Esophagus muscularis mucosa (tissue), 4 donors: ENCODE measurements at regions not wholly inside any gene's neighbourhood (a gene's known extent, or its start where the extent isn't known, plus 50 kb on each side); places are given as distances from the start of the nearest gene placed in this dataset.

Experiments used
- DNase-seq: peaks from one replicate; pipeline ENCODE4 v3.0.0-alpha.2; 2017; ENCODE audit errors: extremely low spot score
- H3K27ac ChIP-seq, 4 donors: fragments of 200-600 bp; sonication (generic); replicated peaks in 1 of 4; 1 replicate in 3 of 4; 2 replicates in 1 of 4; pipeline ENCODE4 v1.5.1; 2016 to 2019; ENCODE audit warnings: mild to moderate bottlenecking in 1 of 4
- H3K27me3 ChIP-seq, 4 donors: fragments of 200-600 bp; sonication (generic); one replicate each; pipeline versions ENCODE4 v1.5.1 to v1.6.0; 2016 to 2019
- H3K36me3 ChIP-seq, 4 donors: fragments of 200-600 bp; sonication (generic); one replicate each; pipeline ENCODE4 v1.5.1; 2016 to 2019
- H3K4me1 ChIP-seq, 4 donors: fragments of 200-600 bp; sonication (generic); one replicate each; pipeline ENCODE4 v1.5.1; 2016 to 2019
- H3K4me3 ChIP-seq, 4 donors: fragments of 200-600 bp; sonication (generic); 1 replicate in 2 of 4; 2 replicates in 2 of 4; pipeline ENCODE4 v1.5.1; 2016 to 2019; ENCODE audit warnings: mild to moderate bottlenecking in 4 of 4, moderate library complexity in 1 of 4
- H3K9me3 ChIP-seq, 4 donors: fragments of 200-600 bp; sonication (generic); 1 replicate in 3 of 4; 2 replicates in 1 of 4; pipeline ENCODE4 v1.5.1; 2016 to 2019
- EP300 ChIP-seq: sonication (generic); formaldehyde crosslinking; IDR thresholded peaks from one replicate; pipeline ENCODE4 v1.6.1; 2017; ENCODE audit warnings: antibody characterized with exemption
- POLR2A ChIP-seq: fragments of 450-650 bp; IDR thresholded peaks from one replicate; pipeline ENCODE4 v1.6.1; 2017; ENCODE audit warnings: antibody characterized with exemption, moderate library complexity, mild to moderate bottlenecking, low read depth
- POLR2AphosphoS5 ChIP-seq, 2 donors: sonication (generic); formaldehyde crosslinking; IDR thresholded peaks; one replicate each; pipeline ENCODE4 v1.6.1; 2017; ENCODE audit warnings: antibody characterized with exemption in 2 of 2
- WGBS: methylation state at CpG from one replicate; pipeline ENCODE4 v1.1.5; 2018; 5-methylcytosine and 5-hydroxymethylcytosine counted together
- intact Hi-C: fragments of 100-400 bp; cut with DNase I; formaldehyde crosslinking; loops from one replicate; pipeline ENCODE4 v1.15.1; 2023
- TF ChIP-seq, protein P1 (sequence below), 3 experiments: fragments of 200-600 bp in 2 of 3; fragments of 450-650 bp in 1 of 3; sonication (generic) in 2 of 3; IDR thresholded peaks; one replicate each; pipeline ENCODE4 v1.5.1; 2017 to 2019; ENCODE audit warnings: antibody characterized with exemption in 3 of 3, mild to moderate bottlenecking in 2 of 3, moderate library complexity in 1 of 3

DNA sequence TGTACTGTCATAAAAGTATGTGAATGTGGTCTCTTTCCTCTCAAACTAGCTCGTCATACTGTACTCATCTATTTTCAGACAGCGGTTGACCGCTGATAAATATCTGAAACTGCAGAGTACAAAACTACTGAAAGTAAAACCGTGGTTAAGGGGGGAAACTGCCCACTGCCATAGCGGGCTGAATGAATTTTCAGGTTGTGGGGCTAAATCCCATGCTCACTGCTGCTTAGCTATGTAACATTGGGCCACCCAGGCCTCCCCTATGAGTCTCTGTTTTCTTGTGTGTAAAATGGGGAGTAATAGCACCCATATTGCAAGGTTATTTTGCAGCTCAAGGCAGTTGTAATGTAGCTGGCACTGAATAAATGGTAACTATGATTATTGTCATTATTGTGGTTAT is 82.3 kb downstream of the MSX2 start:
- H3K27ac ChIP-seq = no peak overlapping the region
- DNase-seq = no peak
- TF ChIP-seq POLR2AphosphoS5 (IDR thresholded peaks at IDR 0.05) (no peak), EP300 (no peak), POLR2A (no peak)
- TF ChIP-seq, protein P1, sequence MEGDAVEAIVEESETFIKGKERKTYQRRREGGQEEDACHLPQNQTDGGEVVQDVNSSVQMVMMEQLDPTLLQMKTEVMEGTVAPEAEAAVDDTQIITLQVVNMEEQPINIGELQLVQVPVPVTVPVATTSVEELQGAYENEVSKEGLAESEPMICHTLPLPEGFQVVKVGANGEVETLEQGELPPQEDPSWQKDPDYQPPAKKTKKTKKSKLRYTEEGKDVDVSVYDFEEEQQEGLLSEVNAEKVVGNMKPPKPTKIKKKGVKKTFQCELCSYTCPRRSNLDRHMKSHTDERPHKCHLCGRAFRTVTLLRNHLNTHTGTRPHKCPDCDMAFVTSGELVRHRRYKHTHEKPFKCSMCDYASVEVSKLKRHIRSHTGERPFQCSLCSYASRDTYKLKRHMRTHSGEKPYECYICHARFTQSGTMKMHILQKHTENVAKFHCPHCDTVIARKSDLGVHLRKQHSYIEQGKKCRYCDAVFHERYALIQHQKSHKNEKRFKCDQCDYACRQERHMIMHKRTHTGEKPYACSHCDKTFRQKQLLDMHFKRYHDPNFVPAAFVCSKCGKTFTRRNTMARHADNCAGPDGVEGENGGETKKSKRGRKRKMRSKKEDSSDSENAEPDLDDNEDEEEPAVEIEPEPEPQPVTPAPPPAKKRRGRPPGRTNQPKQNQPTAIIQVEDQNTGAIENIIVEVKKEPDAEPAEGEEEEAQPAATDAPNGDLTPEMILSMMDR (IDR thresholded peaks at IDR 0.05) = no peak
- H3K9me3 ChIP-seq = no peaks in the 10 kb centered on the region
- no peaks in the 10 kb centered on the region for H3K27me3 ChIP-seq
- no peak overlapping the region for H3K4me3 ChIP-seq
- intact Hi-C loops = no loop called here
- H3K36me3 ChIP-seq = no peaks in the 10 kb centered on the region
- H3K4me1 ChIP-seq = peaks cover 0 to 17% (median 14%) of the 10 kb centered on the region in 4 donors
- 85% methylated on average over 5 of the region's 5 CpGs for WGBS

DNA sequence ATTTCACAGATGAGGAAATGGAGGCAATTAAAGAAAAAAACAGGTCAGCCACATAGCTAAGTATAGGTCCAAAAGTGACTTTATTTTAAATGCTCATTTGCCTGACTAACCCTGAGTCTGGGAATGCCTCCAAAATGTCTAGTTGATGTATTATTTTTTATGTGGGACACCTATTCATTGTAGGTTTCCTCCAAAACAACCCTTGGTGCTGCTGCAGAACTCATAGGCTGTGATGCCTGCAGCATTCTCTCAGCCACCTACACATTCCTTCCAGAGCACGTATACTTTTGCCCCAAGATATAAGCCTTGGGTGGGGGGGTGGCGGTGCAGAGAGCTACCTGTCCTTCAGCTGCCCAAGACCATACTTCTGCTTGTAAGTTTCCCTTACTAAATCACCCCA is 77.4 kb downstream of the MSX2 start:
- H3K27me3 ChIP-seq = no peaks in the 10 kb centered on the region
- no peaks in the 10 kb centered on the region for H3K9me3 ChIP-seq
- WGBS = 58% methylated on average over 2 of the region's 2 CpGs
- intact Hi-C loops = no loop called here
- no peak overlapping the region for H3K4me3 ChIP-seq
- no peak for TF ChIP-seq EP300
- TF ChIP-seq POLR2AphosphoS5 (IDR thresholded peaks at IDR 0.05) = no peak
- TF ChIP-seq, protein P1 (IDR thresholded peaks at IDR 0.05) = no peak
- TF ChIP-seq POLR2A = no peak
- H3K36me3 ChIP-seq = no peaks in the 10 kb centered on the region
- H3K4me1 ChIP-seq = peaks cover 0 to 29% (median 22%) of the 10 kb centered on the region in 4 donors
- no peak overlapping the region for H3K27ac ChIP-seq
- peak; percentile 64 for DNase-seq

- Histone ChIP-seq H3K27ac (no peak overlapping the region), H3K9me3 (no peaks in the 10 kb centered on the region), H3K36me3 (no peaks in the 10 kb centered on the region), H3K4me3 (no peak overlapping the region), H3K4me1 (peaks cover 0 to 29% (median 22%) of the 10 kb centered on the region in 4 donors), H3K27me3 (no peaks in the 10 kb centered on the region)
- intact Hi-C loops = no loop called here
- no peak for DNase-seq
- no peak for TF ChIP-seq POLR2A
- TF ChIP-seq EP300 = no peak
Measured at GRCh38 chr5:174800435-174800834, 76.1 kb downstream of the MSX2 start.

- Histone ChIP-seq H3K36me3 (no peaks in the 10 kb centered on the region), H3K4me1 (peaks cover 0 to 29% (median 22%) of the 10 kb centered on the region in 4 donors), H3K27me3 (no peaks in the 10 kb centered on the region), H3K9me3 (no peaks in the 10 kb centered on the region), H3K27ac (no peak overlapping the region), H3K4me3 (no peak overlapping the region)
- intact Hi-C loops = no loop called here
- no peak for DNase-seq
- TF ChIP-seq, protein P1 (IDR thresholded peaks at IDR 0.05) = no peak
- no peak for TF ChIP-seq POLR2A
- TF ChIP-seq EP300 = no peak
- TF ChIP-seq POLR2AphosphoS5 (IDR thresholded peaks at IDR 0.05) = no peak
- 22% methylated on average over 8 of the region's 8 CpGs for WGBS
Measured at GRCh38 chr5:174799121-174799520, 74.7 kb downstream of the MSX2 start.

- intact Hi-C loops = no loop called here
- no peaks in the 10 kb centered on the region for H3K36me3 ChIP-seq
- WGBS = 58% methylated on average over 7 of the region's 7 CpGs
Measured at GRCh38 chr5:174798551-174798951, 74.2 kb downstream of the MSX2 start.

More at GRCh38 chr5:174798551-174798951, 74.2 kb downstream of the MSX2 start:
- H3K4me3 ChIP-seq = no peak overlapping the region
- TF ChIP-seq POLR2A (no peak), POLR2AphosphoS5 (IDR thresholded peaks at IDR 0.05) (no peak), EP300 (no peak)
- TF ChIP-seq, protein P1 (IDR thresholded peaks at IDR 0.05) = no peak
- H3K27ac ChIP-seq = no peak overlapping the region
- no peak for DNase-seq
- H3K9me3 ChIP-seq = no peaks in the 10 kb centered on the region
- H3K4me1 ChIP-seq = peaks cover 0 to 33% (median 26%) of the 10 kb centered on the region in 4 donors
- peaks cover 0 to 6% (median 0%) of the 10 kb centered on the region in 4 donors for H3K27me3 ChIP-seq
